Coronary artery (tissue), 2 donors: ENCODE measurements at regions not wholly inside any gene's neighbourhood (a gene's known extent, or its start where the extent isn't known, plus 50 kb on each side); places are given as distances from the start of the nearest gene placed in this dataset.

Source experiments
- DNase-seq: peaks from one replicate; pipeline ENCODE4 v3.0.0-alpha.2; 2017; ENCODE audit warnings: low spot score
- H3K27ac ChIP-seq, 2 donors: fragments of 200-600 bp; sonication (generic); one replicate each; pipeline ENCODE4 v1.5.1; 2016 to 2019
- H3K4me3 ChIP-seq: fragments of 200-600 bp; sonication (generic); 2 replicates; pipeline ENCODE4 v1.5.1; 2016; ENCODE audit warnings: mild to moderate bottlenecking, moderate library complexity
- CTCF ChIP-seq: fragments of 200-600 bp; sonication (generic); IDR thresholded peaks from one replicate; pipeline ENCODE4 v1.5.1; 2019; ENCODE audit warnings: antibody characterized with exemption

GRCh38 chr9:126043681-126044080 is 282.9 kb upstream of the MVB12B start:
- H3K4me3 ChIP-seq, result no peak overlapping the region
- no peak overlapping the region for H3K27ac ChIP-seq
- no peak for DNase-seq
- no peak for TF ChIP-seq CTCF

- no peak overlapping the region for H3K4me3 ChIP-seq
- TF ChIP-seq CTCF, result no peak
- DNase-seq, result no peak
- no peak overlapping the region for H3K27ac ChIP-seq
These were observed 277.5 kb upstream of the MVB12B start for GRCh38 chr9:126049088-126049487.

GRCh38 chr9:126049896-126050604 is 276.6 kb upstream of the MVB12B start:
- no peak for DNase-seq
- Histone ChIP-seq H3K27ac (no peak overlapping the region), H3K4me3 (no peak overlapping the region)
- no peak for TF ChIP-seq CTCF

- H3K4me3 ChIP-seq, result no peak overlapping the region
- no peak for DNase-seq
- TF ChIP-seq CTCF, result no peak
- H3K27ac ChIP-seq, result no peak overlapping the region
These were observed 276.0 kb upstream of the MVB12B start for GRCh38 chr9:126050605-126050990.

GRCh38 chr9:126051446-126052130 is 275.0 kb upstream of the MVB12B start:
- no peak for TF ChIP-seq CTCF
- no peak overlapping the region for H3K4me3 ChIP-seq
- no peak for DNase-seq
- no peak overlapping the region for H3K27ac ChIP-seq

GRCh38 chr9:126052791-126053190 is 273.8 kb upstream of the MVB12B start:
- Histone ChIP-seq H3K27ac (no peak overlapping the region), H3K4me3 (no peak overlapping the region)
- no peak for TF ChIP-seq CTCF
- DNase-seq, result no peak

GRCh38 chr9:126053913-126054312 is 272.7 kb upstream of the MVB12B start:
- no peak for TF ChIP-seq CTCF
- no peak for DNase-seq

More at GRCh38 chr9:126053913-126054312, 272.7 kb upstream of the MVB12B start:
- Histone ChIP-seq H3K4me3 (no peak overlapping the region), H3K27ac (no peak overlapping the region)
